Stimulated activated CD8-positive, alpha-beta memory T cell treated with anti-CD3 and anti-CD28 coated beads, Interleukin-15, amount 100 ng/mL, for 48 hours (primary cell): ENCODE measurements at regions not wholly inside any gene's neighbourhood (a gene's known extent, or its start where the extent isn't known, plus 50 kb on each side); places are given as distances from the start of the nearest gene placed in this dataset.

Source experiments
- DNase-seq, 2 donors: peaks; one replicate each; pipeline ENCODE4 v3.0.0-alpha.2; 2020; ENCODE audit warnings: low read depth in 2 of 2

DNA sequence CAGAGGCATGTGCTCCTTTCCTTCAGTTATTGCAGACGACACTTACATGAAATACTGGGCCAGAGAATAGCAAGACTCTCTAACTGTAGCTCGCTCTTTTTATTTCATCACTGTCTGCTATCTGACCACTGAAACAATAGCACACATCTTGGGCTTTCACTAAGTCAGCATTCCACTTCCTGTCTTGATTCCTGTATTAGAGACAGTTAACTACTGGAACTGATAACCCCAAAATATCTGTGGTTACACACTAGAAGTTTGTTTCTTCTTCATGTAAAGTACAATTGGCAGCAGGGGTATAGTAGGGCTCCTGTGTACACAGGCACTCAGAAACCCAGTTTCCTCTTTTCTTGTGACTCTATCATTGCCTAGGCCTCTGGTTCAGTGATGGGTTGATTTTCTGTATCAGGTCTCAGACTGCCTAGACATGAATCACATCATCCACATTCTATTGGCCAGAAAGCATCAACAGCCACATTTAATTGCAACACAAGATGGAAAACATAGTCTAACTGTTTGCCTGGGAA, 230.2 kb upstream of the CD96 start:
- DNase-seq = no peak

DNA sequence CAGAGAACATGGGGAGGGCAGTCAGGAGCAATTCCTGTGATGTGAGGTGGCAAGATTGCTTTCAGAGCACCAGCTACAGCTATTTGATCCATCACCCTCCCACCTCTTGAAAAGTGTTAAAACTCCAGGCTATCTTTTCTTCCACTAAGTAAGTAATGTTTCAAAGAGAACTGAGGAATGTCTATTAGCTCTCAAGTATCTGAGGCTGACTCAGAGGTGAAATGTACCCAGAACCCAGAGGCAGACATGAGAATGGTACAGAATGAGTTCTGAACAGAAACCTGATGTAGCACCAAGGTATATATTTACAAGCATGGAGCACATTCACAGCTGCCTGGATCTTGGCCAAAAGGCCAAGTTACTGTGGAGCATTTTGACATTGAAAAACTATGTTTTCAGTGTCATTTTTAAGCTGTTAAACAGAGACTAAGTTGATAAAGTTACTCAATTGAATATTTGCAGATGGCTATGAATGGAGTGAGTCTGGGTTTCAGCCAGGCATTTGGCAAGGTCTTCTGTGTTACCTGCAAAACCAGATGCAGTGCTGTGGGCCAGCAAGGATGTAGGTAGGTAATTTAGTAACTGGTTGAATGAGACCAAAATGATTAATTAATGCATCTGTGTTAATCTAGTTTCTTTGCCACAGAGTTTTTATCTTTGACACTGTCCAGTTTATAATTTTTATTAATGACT, 227.7 kb upstream of the CD96 start:
- DNase-seq = no peak

DNA sequence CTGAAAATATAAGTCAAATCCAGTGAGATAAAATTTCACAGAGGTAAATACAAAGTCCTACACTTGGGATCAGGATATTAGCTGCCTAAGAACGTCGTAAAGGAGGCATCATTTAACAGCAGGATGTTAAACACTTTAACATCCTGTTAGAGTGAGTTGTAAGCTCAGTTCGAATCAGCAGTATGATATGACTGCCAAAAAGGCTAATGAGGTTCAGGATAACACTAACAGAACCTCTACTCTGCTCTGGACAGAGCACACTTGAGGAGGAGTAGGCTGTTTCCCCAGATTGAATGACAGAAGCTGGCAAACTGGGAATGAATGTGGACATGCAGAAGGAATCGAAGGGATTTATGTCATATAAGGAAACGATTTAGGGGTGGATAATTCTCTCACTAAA, 227.1 kb upstream of the CD96 start:
- DNase-seq = no peak

DNA sequence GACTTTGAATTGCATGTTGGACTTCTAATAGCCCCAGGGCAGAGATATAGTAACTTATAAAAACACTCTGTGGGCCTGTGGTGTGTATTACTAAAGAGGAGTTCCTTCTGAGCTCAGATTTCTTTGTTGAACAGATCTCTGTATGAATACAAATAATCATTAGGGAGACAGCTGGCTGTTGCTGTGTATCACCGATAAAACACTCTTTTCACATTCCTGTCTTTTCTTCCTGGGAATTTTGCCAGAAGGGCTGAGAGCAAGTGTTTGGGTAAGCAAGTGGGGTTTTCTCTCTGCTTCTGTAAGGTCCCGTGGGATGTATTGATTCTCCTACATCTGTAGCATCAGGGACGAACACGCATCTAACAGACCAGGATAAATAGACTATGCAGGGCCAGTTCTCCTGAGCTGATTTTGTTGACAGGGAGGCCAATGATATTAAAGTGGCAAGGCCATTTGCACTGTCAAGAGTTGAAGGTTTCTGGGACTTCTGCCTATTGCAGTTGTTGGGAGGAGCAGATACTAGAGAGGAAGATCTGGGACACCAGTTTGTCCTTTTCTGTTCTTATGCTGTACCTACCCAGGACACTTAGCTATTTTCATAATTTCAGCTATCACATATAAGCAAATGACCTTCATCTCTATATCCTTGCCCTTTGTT, 225.9 kb upstream of the CD96 start:
- DNase-seq = no peak

DNA sequence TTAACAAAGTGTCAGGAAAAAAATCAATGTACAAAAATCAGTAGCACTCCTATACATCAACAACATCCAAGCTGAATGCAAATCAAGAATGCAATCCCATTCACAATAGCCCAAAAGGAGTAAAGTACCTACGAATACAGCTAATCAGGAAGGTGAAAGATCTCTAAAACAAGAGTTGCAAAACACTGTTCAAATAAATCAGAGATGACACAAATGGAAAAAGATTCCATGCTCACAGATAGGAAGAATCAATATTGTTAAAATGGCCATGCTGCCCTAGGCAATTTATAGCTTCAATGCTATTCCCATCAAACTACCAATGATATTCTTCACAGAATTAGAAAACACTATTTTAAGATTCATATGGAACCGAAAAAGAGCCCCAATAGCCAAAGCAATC, 223.7 kb upstream of the CD96 start:
- no peak for DNase-seq

DNA sequence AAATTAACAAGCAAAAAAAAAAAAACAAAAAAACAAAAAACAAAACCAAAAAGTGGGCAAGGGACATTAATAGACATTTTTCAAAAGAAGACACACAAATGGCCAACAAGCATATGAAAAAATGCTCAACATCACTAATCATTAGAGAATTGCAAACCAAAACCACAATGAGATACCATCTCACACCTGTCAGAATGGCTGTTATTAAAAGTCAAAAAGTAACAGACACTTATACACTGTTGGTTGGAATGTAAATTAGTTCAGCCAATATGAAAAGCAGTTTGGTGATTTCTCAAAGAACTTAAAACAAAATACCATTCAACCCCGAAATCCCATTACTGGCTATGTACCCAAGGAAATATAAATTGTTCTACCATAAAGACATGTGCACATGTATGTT, 222.4 kb upstream of the CD96 start:
- no peak for DNase-seq

DNA sequence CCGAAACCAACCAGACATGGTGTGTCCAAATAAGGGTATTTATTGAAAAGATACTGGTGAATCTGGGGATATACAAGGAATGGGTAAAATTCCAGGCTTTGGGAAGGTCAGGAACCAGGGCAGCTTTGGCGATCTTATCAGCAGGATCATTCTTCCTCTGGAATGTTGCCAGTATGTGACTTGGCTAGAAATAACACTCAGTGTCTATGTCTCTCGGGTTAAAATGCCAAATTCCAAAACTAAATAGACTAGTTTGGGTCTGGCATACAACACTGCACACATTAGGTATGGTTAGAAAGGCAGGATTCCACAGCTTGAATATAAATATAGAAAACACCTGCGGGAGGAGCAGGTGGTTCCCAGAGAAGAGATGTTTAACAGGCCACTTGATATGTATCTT, 220.2 kb upstream of the CD96 start:
- no peak for DNase-seq

DNA sequence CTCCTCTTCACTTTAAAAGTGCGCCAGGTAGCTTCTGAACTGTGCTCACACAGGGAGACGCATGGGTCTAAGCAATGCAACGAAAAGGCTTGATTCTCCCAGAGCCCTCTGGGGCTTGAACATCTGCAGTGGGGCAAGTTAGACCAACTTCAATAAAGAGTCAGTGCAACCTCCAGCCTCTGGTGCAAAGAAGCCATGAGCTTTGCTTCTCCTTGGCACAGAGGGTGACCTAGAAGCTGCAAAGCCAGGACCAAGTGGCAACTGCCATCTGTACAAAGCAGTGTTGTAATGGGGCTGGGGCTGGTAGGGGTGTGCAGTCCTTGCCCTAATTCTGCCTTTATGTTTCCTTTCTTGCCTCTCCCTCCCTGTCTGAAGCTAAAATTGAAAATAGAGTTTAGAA, 219.0 kb upstream of the CD96 start:
- no peak for DNase-seq

DNA sequence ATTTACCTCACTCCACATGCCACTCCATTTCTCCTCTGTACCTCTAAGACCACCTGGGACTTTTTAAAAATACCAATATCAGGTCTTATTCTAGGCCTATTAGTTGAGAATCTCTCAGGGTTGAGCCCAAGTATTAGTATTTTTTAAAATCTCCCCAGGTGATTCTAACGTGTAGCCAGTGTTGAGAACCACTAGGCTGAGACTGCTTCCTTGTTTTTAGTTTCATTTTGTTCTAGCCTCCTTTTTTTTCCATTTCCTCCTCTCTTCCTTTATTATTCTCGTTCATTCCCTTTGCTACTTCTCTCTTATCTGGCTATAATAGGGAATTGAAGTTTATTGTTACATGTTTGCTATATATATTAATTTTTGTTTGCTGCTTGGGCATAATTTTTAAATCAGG, 217.8 kb upstream of the CD96 start:
- no peak for DNase-seq

DNA sequence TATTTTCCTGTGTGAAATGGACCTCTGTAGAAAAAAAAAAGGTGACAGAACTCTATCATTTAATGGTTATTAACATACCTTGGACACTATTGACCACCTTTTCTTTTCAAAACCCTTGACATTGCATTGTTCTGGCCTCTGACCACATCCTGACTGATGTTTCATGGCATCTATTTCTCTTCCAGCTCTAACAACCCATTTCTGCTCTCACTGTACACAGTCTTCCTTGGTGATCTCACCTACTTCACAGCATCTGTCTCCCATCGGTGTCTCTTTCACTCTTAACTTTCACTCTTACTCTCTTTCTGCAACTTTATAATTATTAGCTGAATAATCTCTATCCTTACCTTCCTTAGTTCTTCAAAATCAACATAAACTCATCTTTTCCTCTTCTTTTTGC, 217.4 kb upstream of the CD96 start:
- no peak for DNase-seq

DNA sequence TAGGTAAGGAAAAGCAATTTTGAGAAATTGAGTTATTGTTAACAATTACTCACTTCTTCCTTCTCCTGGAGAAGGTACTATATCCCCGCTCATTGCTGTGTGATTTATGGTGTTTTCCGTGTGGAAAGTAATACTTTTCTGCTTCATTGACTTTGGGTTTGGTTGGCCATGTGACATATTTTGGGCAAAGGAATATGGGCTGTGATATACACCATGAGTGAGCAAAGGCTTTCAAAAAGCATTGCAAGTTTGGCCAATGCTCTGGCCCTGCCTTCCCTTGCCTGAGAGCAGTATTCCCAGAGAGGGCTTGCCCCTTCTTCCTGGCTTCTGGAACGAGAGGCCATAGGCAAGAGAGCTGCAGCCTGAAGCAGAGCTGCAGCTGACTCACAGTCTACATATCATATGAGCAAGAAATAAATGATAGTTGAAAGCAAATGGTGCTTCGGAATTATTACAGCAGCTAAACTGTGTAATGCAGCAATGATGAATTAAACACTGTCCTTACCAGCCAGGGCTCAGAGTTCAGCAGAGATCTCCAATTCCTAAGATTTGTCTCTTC, 216.8 kb upstream of the CD96 start:
- no peak for DNase-seq

DNA sequence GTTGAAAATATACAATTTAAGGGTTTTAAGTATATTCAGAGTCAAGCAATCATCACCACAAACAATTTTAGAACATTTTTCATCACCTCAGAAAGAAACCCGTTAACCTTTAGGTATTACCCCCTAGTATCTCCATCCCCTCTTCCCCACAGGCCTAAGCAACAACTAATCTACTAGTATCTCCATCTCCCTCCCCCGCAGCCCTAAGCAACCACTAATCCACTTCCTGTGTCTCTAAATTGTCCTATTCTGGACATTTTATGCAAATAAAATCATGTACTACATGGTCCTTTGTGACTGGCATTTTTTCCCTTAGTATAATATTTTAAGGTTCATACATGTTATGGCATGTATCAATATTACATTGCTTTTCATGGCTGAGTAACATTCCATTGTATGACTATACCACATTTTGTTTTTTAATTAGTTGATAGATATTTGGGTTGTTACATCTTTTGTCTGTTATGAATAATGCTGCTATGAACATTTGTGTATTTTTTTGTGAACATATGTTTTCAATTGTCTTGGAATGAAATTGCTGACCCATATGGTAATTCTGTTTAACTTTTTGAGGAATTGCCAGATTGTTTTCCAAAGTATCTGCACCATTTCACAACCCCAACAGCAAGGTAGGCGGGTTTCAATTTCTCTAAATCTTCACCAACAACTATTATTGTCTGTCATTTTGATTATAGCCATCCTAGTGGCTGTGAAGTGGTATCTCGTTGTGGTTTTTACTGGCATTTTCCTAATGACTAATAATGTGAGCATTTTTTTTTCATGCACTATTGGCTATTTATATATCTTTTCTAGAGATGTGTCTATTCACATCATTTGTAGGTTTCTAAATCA, 215.6 kb upstream of the CD96 start:
- peak in 1 of 2 donors; percentile 32 for DNase-seq

DNA sequence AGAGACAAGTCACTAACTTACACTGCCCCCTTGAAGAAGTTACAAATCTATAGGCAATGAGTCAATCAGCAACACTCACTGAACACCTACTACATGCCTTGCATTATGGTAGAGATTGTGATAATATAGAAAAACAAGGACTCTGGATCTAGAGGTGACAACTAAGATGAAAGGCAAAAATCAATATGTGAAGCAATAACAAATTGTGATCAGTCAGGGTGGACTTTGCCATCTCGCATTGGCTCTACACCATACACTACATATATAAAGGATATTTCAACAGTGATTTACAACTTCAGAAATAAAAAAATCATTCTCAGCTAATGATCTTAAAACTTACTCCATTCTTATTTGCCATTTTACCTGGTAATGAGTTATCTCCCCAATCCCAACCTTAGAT, 210.7 kb upstream of the CD96 start:
- DNase-seq = no peak

DNA sequence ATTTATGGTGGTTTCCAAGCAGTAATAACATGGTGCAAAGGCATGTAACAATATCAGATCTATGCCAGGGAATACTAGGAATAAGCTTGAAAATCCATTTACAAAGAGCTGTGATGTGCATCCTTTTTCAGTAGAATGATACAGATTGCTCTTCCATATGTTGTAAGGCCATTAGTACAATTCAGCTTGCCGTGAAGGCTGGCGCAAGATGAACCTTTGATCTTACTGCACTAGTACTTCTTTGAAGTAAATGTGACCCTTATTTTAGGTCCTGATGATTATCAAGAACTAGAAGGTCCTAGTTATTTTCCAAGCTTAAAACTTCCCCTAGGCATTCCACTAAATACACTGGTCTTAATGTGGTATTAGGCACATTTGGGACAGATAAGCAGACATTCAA, 210.1 kb upstream of the CD96 start:
- DNase-seq = no peak

DNA sequence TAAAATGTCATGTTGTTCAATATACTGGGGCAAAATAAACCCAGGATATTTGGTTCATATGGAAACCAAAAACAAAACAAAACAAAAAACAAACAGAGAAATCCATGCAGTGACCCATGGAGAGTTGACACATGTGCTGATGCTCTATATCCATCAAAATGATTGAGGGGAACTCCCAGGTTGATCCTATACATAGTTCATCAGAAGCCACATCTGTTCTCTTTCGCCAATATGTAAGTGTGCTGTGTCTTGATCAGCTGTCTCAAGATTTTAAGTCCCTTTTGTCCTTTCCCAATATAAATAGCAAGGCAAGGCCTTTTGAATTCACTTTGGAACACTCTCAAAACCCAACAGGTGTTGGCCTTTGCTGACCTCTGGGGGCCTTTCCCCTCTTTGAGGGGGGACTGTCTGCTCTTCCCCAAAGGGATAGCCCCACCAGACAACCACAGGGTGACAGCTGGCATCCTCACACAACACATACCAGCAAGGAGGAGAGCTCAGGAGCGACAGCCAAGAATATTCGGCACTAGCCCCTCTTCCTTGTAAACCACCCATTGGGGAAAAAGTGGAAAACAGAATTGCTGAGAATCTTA, 209.4 kb upstream of the CD96 start:
- DNase-seq = no peak

DNA sequence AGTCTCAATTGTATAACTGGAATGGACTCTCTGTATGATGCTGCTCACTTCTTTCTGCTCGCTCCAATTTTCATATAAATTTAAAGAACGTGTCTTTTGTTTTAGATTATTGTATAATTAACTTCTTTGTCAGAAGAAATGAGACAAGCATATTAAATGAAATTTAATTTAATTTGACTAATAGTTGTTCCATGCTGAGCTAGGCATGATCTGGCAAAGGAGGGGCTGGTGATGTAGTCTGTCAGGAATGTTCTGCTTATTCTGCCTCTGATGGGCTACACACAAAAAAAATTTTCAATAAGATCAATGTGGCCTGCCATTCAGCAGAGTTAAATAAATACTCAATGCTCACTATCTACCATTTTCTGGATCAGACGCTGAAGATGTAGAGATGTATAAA, 208.4 kb upstream of the CD96 start:
- no peak for DNase-seq

DNA sequence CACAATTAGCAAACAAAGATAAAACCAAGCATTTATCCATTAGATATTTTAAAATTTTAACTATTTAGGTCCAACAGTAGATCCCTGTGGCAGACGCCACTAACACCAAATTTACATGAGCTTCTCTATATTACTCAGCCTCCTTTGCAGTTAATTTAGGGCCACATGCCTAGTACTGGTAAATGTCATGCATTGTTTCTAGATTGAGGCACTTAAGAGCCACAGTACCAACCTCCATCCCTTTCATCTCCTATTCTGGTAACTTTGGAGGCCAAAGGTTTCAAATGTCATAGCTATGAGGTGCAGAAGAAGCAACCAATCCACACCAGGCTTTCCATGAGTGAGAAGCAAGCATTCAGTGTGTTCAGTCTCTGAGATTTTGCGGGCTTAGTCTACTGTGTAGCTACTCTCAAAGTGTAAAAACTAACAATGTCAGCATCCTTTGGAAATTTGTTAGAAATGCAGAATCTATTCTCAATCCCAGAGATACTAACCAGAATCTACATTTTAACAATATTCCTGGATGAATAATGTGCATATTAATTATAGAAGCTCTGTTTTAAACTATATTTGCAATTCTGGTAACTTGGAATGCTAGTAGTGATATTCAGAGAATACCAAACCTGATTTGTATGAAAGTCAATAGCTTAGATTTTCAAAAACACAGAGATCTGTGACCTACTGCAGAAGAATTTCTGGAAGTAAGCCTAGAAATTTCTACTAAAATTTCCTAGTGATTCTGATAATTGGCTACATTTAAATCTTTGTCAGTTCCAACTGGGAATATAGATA, 206.3 kb upstream of the CD96 start:
- DNase-seq = no peak

DNA sequence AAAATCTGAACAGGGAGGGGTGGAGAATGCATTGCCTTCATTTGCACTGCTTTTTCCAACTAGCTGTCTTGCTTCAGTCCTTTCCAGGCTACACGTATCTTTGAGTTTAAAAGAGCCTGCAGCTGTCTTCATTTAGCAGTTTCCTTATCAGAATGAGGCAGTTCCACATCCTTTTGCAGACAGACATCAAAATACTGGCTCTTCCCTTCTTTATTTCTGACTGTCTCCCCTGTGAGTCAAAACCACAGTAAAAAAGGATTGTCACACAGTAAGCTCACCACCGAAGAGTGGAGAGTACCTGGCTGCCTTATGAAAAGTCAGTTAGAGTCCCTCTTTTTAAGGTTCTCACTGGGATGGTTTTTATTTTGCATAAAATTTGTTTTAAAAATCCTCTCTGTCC, 205.5 kb upstream of the CD96 start:
- DNase-seq = no peak

DNA sequence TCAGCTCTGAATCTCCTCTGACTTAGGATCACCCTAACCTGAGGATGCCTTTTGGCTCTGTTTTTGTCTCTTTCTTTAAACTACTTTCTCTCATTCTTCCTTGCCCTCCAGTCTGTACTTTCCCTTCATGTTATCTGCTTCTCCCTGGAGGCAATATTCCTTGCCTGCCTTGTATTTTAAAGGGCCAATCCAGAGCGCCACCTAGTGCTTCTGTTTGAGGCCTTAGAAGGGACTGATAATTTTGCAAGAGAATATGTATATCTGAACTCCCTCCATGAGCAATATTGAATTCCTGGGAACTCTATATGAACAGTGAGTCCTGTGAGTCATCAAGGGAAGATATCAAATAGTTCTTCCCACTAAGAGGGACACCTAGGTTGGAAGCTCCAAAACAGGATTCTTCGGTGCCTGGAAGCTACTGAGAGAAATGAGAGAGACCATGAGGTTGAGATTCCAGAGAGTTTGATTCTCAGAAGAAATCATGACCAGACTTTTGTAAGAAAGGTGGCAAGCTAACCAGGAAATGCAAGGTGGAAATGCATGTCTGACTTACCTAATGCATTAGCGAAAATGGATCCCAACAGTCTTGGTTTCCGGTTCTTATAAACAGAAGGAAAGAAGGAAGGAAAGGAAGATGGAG, 203.8 kb upstream of the CD96 start:
- DNase-seq = peak in 1 of 2 donors; percentile 24

DNA sequence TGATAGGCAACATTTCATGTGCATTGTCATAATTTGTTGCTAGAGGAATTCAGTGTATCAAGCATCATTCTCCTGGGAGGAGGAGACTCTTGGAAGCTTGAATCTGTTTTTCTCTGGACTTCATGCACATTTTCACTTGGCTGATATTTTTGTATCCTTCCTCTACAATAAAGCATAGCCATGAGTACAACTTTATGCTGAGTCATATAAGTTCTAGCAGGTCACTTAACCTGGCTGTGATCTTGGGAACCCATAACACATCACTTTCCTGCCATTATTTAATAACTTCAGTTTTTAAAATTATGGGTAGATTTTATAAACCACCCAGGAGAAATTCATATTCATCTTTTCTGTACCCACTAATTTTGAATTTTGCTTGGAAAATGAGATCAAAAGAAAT, 203.0 kb upstream of the CD96 start:
- DNase-seq = no peak

DNA sequence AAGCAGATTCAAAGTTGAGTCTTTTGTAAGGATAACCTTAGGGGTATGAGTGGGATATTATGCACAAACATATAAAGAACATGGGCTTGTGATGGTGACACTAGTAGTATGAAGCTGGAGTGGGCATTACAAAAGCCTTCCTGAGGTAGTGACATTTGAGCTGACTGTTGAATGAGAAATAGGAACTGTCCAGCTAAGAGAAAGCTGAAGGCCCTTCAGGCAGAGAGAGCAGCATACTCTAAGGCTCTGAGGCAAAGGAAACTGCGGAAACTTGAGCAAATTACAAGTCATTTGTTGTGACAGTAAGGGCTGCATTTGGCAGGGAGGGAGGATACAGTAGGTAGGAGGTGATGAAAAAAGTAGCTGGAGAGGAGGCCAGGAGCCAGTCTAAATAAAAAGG, 190.7 kb upstream of the CD96 start:
- DNase-seq = no peak
